AG04450 (cell line): ENCODE measurements at regions not wholly inside any gene's neighbourhood (a gene's known extent, or its start where the extent isn't known, plus 50 kb on each side); places are given as distances from the start of the nearest gene placed in this dataset.

Experiments
- CTCF ChIA-PET: fragments of 300-600, 350-600 bp; formaldehyde crosslinking; extraction: SDS; loops from one replicate; lab custom pipeline; 2022; ENCODE audit warnings: antibody characterized with exemption, inconsistent platforms; lab: Charles Lee
- POLR2A ChIA-PET: fragments of 350-600 bp; formaldehyde crosslinking; extraction: SDS; loops from one replicate; lab custom pipeline; 2021; ENCODE audit warnings: antibody characterized with exemption, inconsistent platforms; lab: Yijun Ruan, JAX
- DNase-seq: peaks from one replicate; pipeline ENCODE4 v3.0.0-alpha.2; 2011; ENCODE audit warnings: low read depth, low spot score
- H3K27ac ChIP-seq: one replicate; pipeline ENCODE4 v1.5.1; 2012; ENCODE audit warnings: low read depth, low read length, control low read depth
- H3K27me3 ChIP-seq: one replicate; pipeline ENCODE4 v1.6.0; 2012; ENCODE audit warnings: low read length; ENCODE audit not compliant: control insufficient read depth, insufficient read depth
- H3K4me3 ChIP-seq: 2 replicates; pipeline ENCODE4 v1.5.1; 2011; ENCODE audit warnings: mild to moderate bottlenecking, low read depth, low read length, control low read depth
- H3K9me3 ChIP-seq: 2 replicates; pipeline ENCODE4 v1.5.1; 2012; ENCODE audit warnings: low read length; ENCODE audit not compliant: control insufficient read depth, insufficient read depth
- TF ChIP-seq, protein P1 (sequence below): IDR thresholded peaks from 2 replicates; pipeline ENCODE4 v1.5.1; 2011; ENCODE audit warnings: low read depth, low read length, control low read depth, inconsistent platforms

DNA sequence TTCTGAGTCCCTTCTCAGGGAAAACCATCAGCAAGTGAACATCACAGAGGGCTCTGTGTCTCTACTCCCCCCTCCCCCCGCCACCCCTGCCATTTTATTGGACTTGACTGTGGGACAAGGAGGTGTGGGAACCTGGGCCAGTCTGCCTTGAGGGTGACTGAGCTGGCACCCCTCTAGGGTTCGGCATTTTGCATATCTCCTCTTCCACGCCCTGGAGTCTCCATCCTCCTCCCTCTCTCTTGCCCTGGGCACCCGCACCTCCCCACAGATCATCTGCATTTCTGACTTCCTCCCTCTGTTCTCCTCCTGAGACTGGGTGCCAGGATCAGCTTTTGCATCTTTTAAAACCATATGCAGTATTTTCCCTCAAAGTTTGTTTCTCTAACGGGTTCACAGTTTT lies 107.1 kb upstream of the ERRFI1 start:
- POLR2A ChIA-PET: interaction anchor here (0.6 to 1.9 kb wide), 7 partner anchors 12 to 140 kb away, joined by 3 to 9 read pairs (median 3); no protein-coding TSS in a partner anchor
- no peak for DNase-seq
- H3K9me3 ChIP-seq: no peaks in the 10 kb centered on the region
- TF ChIP-seq, protein P1, sequence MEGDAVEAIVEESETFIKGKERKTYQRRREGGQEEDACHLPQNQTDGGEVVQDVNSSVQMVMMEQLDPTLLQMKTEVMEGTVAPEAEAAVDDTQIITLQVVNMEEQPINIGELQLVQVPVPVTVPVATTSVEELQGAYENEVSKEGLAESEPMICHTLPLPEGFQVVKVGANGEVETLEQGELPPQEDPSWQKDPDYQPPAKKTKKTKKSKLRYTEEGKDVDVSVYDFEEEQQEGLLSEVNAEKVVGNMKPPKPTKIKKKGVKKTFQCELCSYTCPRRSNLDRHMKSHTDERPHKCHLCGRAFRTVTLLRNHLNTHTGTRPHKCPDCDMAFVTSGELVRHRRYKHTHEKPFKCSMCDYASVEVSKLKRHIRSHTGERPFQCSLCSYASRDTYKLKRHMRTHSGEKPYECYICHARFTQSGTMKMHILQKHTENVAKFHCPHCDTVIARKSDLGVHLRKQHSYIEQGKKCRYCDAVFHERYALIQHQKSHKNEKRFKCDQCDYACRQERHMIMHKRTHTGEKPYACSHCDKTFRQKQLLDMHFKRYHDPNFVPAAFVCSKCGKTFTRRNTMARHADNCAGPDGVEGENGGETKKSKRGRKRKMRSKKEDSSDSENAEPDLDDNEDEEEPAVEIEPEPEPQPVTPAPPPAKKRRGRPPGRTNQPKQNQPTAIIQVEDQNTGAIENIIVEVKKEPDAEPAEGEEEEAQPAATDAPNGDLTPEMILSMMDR: no peak
- CTCF ChIA-PET: interaction anchor here (1.1 to 1.8 kb wide), 2 partner anchors 102 to 118 kb away, joined by 5 read pairs; no protein-coding TSS in a partner anchor
- H3K27me3 ChIP-seq: no peaks in the 10 kb centered on the region
- H3K27ac ChIP-seq: peak overlapping the region; percentile 69
- no peak overlapping the region for H3K4me3 ChIP-seq

DNA sequence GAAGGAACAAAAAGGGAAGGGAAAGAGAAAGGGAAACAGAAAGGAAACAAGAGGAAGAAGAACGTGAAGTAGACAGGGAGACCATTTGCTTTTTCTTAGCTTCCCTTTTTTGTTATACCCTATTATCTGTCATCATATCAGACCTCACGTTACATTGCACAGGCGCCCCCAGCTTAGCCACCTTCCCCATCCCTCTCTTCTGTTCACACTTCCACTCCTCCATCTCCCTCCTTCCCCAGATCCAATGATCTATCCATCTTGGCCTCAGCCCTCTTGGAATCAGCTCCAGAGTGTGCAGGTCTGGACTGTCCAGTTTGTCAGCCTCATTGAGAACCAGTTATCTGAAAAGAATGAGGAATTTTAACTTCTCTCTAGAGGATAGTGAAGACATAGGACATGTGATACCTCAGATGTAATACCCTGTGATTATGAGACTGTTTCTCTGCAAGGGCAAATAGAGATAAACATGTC lies 101.1 kb upstream of the ERRFI1 start:
- ChIA-PET CTCF (interaction anchor here (0.6 kb wide), 2 partner anchors 73 to 223 kb away, joined by 3 read pairs; no protein-coding TSS in a partner anchor), POLR2A (interaction anchor here (0.6 to 0.7 kb wide), 2 partner anchors 102 to 1082 kb away, joined by 3 to 8 read pairs; no protein-coding TSS in a partner anchor)
- Histone ChIP-seq H3K27ac (no peak overlapping the region), H3K27me3 (no peaks in the 10 kb centered on the region), H3K9me3 (peaks cover 19% of the 10 kb centered on the region), H3K4me3 (no peak overlapping the region)
- TF ChIP-seq, protein P1: no peak
- no peak for DNase-seq

DNA sequence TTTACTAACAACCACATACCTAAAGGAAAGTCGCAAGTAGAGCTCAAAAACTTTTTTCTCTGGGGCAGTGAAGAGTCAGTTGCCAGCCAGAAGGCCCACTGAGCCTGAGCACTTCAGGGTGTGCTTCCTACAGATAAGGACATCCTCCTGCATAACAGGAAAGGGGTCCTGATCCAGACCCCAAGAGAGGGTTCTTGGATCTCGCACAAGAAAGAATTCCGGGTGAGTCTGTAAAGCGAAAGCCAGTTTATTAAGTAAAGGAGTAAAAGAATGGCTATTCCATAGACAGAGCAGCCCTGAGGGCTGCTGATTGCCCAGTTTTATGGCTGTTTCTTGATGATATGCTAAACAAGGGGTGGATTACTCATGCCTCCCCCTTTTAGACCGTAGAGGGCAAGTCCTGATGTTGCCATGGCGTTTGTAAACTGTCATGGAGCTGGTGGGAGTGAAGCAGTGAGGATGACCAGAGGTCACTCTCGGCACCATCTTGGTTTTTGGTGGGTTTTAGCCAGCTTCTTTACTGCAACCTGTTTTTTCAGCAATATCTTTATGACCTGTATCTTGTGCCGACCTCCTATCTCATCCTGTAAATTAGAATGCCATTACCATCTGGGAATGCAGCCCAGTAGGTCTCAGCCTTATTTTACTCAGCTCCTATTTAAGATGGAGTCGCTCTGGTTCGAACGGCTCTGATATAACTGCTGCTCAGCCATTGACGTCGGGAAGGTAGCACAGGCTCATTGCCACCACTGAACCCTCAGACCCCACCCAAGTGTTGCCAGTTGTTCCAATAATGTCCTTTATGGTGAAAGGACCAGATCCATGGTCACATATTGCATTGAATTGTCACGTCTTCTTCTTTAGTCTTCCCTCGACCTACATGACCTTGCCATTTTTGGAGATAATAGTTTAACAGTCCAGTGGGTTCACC lies 96.6 kb upstream of the ERRFI1 start:
- TF ChIP-seq, protein P1: no peak
- H3K9me3 ChIP-seq: peaks cover 19% of the 10 kb centered on the region
- POLR2A ChIA-PET: interaction anchor here (0.6 kb wide), 1 partner anchor 10 kb away, joined by 6 read pairs; no protein-coding TSS in a partner anchor
- H3K4me3 ChIP-seq: no peak overlapping the region
- no peak for DNase-seq
- H3K27ac ChIP-seq: peak overlapping the region; percentile 92
- CTCF ChIA-PET: interaction anchor here (0.6 to 1.5 kb wide), 3 partner anchors 91 to 148 kb away, joined by 3 to 4 read pairs (median 4); no protein-coding TSS in a partner anchor
- H3K27me3 ChIP-seq: no peaks in the 10 kb centered on the region

DNA sequence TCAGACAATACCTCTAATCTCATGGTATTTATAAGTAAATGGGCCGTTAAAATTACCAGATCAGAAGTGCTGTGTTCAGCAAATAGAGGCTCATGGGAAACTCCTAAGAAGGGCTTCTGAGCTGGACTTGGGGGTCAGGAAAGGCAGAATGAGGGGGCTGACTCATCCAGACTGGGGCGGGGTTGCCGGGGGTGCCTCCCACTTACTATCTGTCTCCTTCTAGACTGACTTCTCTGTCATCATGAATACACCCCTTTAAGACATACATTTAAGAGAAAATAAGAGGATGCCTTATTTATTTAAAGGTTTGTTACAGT lies 96.0 kb upstream of the ERRFI1 start:
- Histone ChIP-seq H3K9me3 (peaks cover 19% of the 10 kb centered on the region), H3K27me3 (no peaks in the 10 kb centered on the region), H3K27ac (peak overlapping the region; percentile 92), H3K4me3 (no peak overlapping the region)
- no peak for DNase-seq
- TF ChIP-seq, protein P1: no peak
- ChIA-PET CTCF (interaction anchor here (0.7 to 1.5 kb wide), 3 partner anchors 90 to 192 kb away, joined by 3 to 4 read pairs (median 3); no protein-coding TSS in a partner anchor), POLR2A (interaction anchor here (0.6 kb wide), 1 partner anchor 10 kb away, joined by 6 read pairs; no protein-coding TSS in a partner anchor)
